HG03575 (cell line): ENCODE measurements at regions not wholly inside any gene's neighbourhood (a gene's known extent, or its start where the extent isn't known, plus 50 kb on each side); places are given as distances from the start of the nearest gene placed in this dataset.
"Not testable (repeated sequence)": the region's sequence is repeated elsewhere in the genome, so short reads cannot be mapped to it uniquely, and the experiment has no call there.

Experiments
- ATAC-seq: cut with Tn5 transposase; IDR thresholded peaks from one replicate; pipeline ENCODE4 v1.9.1; 2021; ENCODE audit not compliant: unreplicated experiment, insufficient number of reproducible peaks, low FRiP score; ENCODE audit errors: extremely low read depth

DNA sequence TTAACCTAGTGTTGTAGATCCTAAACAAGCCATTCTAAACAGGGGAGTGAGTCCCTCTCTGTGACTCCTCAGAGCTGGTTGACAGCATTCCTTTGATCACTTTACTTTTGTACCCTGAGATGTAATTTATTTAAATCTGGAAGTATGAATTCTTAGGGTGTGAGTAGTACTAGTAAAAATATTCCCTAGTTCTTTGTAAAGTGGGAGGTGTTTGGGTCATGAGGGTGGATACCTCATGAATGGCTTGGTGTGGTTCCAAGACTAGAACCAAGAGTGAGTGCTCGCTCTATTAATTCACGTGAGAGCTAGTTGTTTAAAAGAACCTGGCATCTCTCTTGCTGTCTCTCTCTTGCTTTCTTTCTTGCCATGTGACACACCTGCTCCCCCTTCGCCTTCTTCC is 223.7 kb downstream of the SQOR start:
- no peak for ATAC-seq

DNA sequence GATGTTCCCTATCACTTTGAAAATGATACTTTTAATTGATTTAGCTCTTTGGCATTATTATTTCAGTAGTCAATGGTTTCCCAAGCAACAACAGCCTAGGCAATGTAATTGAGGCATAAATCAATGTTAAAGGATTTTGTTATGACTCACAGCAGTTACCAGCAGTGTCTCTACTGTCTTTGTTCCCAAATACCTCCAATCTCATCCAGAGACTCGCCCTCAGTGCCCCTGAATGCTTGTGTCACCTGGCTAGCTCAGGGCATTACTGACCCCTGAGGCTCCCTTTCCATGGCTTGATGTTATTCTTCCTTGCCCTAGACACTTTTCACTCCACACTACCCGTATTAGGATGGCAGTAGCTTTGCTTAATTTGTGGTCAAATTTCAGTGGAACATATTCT is 227.2 kb downstream of the SQOR start:
- ATAC-seq = no peak

DNA sequence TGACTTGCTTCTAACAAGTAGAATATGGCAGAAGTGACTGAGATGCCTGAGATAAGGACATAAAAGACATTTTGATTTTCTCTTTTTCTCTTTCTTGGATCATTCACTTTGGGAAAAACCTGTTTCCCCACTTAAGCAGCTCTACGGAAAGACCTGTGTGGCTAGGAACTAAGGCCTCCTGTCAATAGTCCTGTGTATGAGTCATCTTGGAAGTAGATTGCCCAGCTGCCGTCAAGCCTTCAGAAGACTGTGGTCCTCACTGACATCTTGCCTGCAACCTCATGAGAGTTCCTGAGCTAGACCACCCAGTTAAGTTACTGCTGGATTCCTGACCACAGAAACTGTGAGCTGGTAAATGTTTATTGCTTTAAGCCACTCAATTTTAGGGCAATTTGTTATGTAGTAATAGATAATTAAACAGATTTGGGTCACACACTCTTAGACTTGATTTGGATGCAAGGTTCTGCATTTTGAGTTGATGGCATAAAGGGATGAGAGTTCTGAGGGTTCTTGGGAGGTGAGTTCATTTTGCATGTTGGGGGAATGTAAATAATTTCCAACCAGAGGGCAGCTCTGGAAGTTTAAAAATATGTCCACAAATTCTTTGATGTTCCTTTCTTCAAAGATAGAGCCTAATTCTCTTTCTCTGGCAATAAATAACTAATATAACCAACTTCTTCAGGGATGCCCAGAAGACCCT is 229.2 kb downstream of the SQOR start:
- no peak for ATAC-seq

DNA sequence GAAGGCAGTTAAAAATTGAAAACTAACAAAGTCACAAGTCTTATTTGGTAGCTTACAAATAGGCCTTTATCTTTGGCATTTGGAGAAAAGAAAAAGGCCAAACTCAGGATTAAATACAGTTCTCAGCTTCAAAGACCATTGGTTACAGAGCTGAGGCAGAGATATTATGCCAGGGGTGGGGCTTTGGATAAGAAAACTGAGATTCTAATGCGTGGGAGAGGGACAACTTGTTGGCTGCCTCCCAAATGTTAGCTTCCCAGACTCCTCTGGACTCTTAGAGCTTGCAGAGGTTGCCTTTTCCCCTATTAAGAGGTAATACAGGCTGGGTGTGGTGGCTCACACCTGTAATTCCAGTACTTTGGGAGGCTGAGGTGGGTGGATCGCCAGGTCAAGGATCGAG is 231.8 kb downstream of the SQOR start:
- ATAC-seq = no peak

DNA sequence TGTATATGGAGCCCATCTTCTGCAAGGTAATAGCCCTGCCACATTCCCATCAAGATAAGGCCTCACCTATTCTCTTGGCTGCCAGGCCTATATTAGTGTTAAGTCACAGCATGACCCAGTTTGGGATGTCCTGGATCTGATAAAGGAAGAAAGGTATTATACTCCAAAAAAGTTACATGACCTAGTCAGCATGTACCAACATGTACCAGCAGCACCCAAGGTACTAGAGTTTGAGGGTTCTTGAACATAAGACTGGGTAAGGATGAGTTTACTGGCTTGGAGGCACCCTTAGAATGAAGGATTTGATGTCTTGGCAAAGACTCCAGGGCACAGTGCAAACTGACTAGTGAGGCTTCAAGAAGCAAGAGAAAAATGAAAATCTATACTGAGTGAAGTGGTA is 232.5 kb downstream of the SQOR start:
- ATAC-seq = no peak

DNA sequence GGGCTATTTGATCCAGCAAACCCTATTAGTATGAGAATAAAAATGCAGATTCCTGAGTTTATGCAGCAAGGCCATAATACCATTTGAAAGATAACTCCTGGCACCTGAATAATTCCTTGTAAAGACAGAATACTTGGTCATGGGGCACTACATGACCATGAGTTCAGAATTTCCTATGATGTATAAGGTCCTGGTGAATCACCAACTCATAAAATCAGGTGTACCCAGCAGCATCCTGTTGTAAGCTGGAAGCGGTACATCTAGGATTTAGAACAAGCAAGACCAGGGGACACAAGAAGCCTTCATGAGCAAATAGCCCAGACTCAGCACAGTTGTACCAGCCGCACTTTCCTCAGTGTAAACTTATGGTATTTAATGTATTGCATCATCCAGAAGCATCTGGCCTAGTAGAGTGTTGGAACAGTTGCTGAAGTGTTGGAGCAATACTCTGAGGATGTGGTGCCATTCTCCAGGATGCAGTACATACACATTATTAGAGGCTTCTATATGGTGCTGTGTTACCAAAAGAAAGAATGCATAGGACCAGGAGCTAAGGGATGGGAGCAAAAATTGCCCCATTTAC is 233.4 kb downstream of the SQOR start:
- no peak for ATAC-seq

DNA sequence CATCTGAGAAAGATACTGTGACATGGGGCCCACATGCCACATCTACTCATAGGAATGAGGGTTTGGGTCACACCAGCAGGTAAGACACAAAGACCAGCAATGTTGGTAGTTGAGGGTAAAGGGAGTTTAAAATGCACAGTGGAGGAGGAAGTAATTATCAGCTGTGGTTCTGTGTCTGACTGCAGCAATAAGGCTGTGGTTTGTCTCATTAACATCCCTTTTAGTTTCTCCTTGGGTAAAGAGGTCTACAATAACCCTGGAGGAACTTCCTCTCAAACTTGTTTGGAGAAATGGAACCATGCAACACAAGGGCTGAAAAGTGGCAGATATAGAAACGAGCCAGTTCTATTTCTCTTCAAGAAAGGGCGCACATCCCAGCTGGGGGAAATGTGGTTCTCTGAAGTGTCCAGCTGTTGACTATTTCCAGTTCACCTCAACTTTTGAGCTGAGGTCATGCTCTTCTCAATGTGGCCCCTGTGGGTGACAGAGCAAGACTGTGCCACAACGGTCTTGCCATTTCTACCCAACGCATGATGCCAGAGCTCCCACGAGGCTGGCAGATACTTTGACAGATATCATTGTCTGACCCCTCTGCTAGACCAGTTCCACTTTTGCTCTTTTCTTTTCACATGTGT is 234.3 kb downstream of the SQOR start:
- no peak for ATAC-seq

DNA sequence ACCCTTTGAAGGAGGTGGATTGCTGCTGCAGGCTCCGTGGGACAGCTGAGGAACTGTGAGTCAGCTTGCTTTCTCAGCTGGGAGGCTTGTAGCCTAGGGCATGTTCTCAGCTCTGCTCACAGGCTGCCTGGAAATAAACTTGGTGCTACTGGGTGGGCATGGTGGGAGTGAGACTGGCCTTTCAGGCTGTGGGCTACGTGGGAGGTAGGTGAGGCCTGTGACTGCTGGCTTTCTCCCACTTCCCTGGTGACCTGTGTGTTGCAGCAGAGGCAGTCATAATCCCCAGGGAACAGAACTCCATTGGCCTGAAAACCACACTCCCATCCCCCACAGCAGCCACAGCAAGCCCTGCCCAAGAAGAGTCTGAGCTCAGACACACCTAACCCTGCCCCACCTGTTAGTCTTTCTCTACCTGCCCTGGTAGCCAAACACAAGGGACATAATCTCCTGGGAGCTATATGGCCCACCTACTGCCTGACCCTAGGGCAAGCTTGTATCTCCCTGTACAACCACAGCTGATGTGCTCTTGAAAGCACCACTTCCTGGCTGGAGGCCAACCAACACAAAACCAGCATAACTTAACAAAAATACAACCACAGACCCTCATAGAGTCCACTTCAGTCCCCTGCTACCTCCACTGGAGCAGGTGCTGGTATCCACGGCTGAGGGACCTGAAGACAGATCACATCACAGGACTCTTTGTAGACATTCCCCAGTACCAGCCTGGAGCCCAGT is 236.5 kb downstream of the SQOR start:
- no peak for ATAC-seq

DNA sequence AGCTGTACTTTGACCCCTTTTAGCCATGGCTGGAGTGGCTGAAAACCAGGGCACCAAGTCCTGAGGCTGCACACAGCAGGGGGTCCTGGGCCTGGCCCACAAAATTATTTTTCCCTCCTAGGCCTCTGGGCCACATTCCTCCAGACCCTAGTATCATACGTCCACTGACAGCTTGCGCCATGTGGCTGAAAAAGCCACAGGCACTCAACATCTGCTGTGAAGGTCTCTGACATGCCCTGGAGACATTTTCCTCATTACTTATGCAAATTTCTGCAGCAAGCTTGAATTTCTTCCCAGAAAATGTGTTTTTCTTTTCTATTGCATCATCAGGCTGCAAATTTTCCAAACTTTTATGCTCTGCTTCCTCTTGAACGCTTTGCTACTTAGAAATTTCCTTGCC is 239.0 kb downstream of the SQOR start:
- ATAC-seq = no peak

DNA sequence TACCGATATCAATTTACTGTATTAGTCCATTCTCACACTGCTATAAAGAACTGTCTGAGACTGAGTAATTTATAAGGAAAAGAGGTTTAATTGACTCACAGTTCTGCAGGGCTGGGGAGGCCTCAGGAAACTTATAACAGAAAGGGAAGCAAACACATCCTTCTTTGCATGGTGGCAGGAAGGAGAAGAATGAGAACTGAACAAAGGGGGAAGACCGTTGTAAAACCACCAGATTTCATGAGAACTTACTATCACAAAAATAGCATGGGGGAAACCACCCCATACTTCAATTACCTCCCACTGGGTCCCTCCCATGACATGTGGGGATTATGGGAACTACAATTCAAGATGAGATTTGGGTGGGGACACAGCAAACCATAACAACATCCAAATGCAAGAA is 239.7 kb downstream of the SQOR start:
- not testable (repeated sequence) for ATAC-seq

DNA sequence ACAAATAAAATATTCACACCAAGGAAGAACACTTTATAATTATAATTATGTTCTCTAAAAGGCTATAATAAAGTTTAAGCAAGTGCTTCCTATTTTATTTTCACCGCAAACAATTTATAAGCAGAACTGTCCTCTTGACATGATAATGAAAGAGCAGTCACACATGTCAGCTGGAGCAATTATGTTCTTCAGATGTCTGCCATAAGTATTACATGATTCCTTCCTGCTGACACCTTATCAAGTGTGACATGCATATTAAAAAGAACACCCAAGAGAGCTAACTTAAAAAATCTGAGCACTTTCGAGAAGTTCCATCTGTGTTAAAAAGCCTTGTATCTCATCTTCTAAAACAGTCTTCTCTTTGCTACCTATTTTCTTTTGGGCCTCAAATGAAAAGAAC is 249.5 kb downstream of the SQOR start:
- ATAC-seq = no peak

DNA sequence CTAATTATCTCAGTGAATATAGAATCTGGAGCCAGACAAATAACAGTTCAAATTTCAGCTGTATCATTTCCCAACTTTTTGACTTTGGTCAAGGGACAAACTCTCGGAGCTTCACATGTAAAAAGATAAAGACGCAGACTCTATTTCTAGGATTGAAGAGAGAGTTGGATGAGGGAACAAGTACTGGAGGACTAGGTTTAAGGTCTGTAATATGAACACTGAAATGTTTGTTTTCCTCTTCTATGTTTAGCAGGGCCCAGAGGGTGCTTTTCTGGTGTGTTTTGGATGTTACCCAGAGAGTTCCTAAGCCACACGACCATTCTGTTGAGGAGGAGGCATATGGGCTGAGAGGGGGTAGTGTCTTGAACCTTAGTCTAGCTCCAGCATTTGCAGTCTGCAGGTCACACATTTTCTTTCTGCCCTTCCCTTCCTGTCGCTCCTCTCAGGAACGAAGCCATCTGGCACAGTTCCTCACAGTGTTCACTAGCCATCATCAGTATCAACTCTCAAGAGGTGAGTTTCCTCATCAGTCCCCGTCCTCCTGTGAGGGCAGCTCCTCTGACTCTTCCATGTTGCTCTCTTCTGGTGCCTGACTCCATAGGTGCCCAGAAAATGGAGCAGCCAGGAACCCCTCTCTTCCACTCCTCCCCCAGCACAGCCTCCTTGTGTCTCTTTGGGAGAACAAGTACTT is 250.1 kb downstream of the SQOR start:
- ATAC-seq = no peak

DNA sequence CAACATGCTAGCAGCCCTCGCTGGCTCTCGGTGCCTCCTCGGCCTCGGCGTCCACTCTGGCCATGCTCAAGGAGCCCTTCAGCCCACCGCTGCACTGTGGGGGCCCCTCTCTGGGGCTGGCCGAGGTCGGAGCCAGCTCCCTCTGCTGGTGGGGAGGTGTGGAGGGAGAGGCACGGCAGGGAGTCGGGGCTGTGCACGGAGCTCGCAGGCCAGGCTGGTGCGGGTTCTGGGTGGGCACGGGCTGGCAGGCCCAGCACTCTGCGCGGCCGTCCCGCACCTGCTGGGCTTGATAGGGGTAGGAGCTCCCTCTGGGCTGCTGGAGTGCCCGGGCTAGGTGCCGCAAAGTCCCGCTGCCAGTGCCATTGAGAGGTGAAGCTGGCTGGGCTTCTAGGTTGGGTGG is 251.0 kb downstream of the SQOR start:
- no peak for ATAC-seq

DNA sequence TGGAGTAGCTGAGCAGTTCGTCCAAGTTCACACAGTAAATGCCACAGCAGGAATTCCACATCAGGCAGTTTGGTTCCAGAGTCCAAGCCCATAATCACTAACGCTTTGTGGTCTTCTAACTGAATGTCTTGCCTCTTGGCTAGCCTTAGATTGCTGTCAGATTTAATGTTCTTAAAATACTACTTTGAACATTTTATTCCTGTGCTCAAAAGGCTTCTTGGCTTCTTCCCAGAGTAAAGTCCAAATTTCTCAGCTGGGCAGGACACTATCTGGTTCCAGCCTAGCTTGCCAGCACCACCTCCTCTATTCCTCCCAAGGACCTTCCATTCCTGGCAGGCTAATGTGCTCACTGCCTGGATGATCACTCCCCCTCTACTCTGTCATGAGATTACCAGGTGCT is 256.9 kb downstream of the SQOR start:
- no peak for ATAC-seq

DNA sequence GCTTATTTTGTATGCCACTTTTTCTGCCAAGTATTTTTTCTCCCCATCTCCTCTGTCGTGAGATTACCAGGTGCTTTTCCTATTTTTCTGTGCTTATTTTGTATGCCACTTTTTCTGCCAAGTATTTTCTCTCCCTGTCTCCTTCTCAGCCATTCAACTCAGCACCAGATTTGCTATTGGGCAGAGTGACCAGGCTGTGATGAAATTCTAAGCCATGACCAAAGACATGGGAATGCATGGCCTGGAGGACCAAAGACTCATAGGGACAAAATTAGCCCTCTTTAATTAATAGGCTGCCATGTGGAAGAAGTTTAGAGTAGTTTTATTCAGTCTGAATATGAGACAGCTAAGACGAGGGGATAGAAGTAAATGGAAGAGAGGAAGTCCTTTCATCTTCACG is 257.4 kb downstream of the SQOR start:
- ATAC-seq = no peak

DNA sequence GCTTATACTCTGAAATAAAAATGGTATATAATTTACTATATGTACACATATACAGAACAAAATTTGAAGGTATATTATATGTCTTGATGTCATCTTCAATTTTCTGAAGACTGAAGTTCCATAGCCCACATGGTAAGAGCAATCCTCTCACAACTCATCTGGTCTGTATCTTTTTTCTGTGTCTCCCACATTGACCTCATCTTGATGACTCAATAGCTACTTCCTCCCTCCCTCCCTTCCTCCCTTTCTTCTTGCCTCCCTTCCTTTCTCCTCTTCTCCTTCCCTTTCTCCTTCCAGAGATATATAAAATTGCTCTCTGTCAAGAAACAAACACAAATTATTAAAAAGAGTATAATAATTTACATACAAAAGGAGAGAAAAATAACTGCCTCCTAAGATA is 268.5 kb downstream of the SQOR start:
- no peak for ATAC-seq

DNA sequence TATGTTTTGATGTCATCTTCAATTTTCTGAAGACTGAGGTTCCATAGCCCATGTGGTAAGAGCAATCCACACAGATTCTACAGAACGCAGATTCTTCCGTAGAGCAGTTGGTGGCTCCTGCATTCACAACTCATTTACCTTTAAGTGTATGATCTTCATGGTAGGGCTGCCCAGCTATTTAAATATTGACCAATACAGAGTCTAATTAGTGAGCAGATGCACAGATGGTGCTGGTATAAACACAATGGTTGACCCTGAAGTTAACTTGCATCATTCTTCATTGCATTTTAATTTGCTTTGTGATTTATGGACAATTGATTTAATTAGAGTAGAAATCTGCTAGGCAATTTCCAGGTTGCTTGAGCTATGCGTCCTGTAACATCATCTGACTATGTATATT is 269.2 kb downstream of the SQOR start:
- ATAC-seq = no peak

DNA sequence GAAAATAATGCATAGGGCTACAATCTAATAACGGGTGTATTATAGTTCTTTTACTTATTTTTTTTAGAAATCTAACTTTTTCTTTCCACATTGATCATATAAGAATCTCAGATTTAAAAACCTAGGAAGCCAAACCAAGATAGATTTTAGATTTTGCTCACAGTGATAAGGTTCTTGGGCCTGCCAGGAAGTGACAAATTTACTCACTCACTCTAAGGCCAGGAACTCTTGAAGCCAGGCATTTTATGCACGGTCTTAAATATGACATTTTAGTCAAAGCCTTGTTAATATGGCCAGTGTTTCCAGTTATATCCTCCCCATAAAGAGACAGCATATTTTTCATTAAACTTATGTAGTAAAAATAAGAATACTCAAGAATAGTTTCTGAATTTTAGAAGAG is 271.4 kb downstream of the SQOR start:
- ATAC-seq = no peak

DNA sequence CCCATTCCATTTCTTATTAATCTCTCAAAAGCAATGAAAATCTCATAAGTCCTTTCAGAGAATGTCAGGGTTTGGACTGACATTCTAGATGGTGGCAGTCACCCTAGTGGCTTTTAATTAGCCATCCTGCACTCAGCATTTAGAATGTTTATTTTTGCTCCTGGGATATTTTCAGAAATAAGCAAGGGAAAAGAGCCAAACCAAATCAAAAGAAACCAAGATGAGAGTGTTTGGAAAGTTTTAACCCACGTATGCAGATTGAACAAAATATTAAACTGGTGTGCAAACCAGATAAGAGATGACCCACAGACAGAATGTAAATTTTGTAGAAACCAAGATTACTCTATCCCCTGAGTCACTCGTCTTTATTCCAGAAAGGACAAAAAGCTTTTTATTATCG is 275.8 kb downstream of the SQOR start:
- ATAC-seq = no peak

DNA sequence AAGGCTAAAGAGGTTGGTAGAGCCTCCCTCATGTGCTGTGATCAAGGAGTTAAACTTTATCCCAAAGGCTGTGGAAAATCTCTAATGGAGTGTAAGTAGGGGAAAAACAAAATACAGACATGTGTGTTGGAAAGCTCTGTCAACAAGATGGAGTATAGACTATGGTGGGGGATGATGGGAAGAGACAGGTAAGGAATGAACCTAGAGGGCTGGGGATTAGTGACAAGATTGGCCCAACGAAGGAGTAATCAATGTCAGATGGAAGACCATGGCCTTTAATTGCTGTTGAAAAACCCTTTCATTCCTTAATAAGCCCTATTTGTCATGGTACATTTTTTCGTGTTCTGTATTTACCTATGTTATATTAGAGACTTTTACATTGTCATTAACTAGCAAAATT is 278.6 kb downstream of the SQOR start:
- ATAC-seq = no peak
